Right hindlimb (tissue), 1 donor: ENCODE measurements at regions not wholly inside any gene's neighbourhood (a gene's known extent, or its start where the extent isn't known, plus 50 kb on each side); places are given as distances from the start of the nearest gene placed in this dataset.
"Not testable (repeated sequence)": the region's sequence is repeated elsewhere in the genome, so short reads cannot be mapped to it uniquely, and the experiment has no call there.

Experiments
- DNase-seq: peaks from one replicate; pipeline ENCODE4 v3.0.0-alpha.2; 2018

DNA sequence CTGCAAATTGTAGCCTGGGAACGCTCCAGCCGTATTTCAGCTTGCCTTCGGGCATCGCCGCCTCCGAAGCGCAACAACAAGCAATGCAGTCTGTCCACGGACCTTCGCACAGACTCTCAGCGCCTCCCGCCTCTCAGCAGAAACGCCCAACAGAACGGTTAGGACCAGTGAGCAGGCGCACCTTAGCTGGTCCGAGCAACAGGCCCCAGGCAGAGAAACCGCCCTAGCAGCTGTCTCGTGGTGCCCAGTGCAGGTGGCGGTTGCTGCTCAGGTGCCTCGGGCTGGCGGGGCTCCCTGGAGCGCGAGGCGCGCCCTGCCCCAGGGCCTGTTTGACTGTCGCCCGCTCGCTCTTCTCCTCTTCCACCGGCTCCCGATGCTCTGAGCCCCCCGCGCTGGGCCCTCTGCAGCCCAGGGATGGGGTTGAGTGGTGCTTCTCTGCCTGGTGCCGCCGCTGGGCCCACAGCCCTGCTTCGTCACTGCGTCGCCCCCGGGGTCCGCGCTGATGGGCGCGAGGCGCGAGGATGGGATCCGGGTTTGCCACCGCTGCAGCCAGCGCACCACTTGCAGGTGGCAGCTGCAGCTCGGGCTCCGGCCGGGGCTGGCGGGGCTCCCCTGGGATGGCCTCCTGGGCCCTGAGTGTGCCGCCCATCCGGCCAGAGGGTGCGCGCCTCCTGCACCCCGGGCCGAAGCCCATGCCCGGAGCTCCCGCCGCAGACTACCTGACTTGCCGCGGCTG is 268.4 kb upstream of the FRG2C start:
- DNase-seq = no peak

DNA sequence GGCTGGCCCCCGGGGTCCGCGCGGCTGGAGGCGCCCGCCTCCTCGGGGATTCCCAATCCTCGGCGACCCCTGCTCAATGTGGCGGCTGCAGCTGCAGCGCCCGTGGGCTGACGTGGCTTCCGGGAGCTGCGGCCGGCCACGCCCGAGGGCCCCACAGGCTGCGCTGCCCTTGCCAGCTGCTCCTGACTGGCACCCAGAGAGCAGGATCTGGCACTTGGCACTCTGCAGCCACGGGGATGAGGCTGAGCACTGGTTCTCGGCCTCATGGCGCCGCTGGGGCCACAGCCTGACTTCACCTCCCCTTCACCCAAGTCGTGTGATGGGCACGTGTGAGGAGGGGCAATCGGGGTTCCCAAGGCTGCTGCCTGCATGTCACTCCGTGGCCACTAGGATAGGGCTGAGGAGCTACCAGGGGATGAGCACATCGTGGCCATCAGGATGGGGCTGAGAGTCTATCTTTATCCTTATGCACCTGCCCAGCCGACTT is 267.8 kb upstream of the FRG2C start:
- DNase-seq = peak; percentile 33

DNA sequence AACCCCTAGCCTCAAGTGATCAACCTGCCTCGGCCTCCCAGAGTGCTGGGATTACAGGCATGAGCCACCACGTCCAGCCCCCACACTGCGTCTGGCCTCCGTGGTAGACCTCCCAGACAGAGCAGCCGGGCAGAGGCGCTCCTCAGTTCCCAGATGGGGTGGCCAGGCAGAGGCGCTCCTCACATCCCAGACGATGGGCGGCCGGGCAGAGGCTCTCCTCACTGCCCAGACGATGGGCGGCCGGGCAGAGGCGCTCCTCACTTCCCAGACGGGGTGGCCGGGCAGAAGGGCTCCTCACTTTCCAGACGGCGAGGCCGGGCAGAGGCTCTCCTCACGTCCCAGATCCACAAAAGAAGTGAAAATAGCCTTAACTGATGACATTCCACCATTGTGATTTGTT is 266.6 kb upstream of the FRG2C start:
- not testable (repeated sequence) for DNase-seq

DNA sequence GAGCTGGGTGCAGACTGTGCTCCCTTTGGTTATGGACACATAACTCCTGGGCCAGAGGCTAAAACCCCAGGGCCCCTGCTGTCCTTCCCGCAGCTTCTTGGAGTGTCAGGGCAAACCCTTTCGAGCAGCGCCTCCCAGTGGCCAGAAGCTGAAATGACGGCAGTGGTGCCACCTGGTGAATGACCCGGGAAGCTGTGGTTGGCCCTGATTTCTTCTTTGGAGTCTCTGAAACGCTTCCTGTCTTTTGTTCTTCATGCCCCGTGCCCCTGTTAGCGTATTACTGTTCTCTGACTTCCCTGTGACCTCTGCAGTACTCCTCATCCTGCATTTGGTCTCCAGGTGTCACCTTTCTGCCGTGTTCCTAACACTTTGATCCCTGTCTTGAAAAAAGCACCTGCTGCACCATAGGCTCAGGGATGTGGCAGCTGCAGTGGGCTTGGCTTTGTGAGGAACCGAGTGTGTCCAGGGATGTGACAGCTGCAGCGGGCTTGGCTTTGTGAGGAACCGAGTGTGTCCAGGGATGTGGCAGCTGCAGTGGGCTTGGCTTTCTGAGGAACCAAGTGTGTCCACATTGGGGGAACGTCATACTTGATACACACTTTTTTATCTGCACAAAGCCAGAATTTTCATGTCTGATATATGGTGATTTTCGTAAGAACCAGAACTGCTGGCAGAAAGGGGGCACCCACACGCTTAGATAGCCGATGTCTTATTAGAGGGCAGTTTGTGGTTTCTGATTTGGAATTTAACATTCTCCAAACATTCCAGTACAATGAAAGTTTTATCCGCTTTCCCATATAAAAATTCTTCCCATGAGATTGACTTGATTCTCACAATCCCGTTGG is 241.8 kb upstream of the FRG2C start:
- peak; percentile 66 for DNase-seq

DNA sequence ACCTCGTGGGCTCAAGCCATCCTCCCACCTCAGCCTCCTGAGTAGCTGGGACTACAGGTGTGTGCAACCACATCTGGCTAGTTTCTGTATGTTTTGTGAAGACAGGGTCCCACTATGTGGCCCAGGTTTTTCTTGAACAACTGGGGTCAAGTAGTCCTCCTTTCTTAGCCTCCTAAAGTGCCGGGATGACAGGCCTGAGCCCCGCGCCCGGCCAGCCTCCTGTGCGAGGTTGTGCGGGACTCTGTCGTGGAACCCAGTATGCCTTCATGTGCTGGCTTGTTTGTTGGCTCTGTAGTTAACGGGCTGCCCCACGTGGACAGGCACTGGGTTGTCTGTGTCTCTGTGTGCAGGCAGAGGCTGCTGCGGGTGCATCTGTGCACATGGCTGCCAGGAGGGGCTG is 238.7 kb upstream of the FRG2C start:
- not testable (repeated sequence) for DNase-seq

DNA sequence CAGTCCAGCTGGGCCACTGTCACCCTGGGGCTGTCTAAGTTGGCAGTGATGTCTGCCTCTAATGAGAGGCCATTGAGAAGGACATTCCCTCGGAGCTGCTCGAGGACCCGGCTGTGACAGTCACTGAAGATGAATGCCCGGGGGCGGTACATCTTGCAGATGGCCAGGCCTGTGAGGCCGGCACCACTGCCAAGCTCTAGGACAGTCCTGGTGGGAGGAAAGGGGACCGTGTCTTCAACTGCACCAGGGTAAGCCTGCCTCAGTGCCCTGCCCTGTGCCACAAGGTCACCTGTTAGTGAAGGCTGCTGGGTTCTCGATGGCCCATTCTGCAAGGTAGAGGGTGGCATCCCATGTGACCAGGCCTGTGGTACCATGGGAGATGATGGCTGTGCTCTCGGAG is 236.6 kb upstream of the FRG2C start:
- not testable (repeated sequence) for DNase-seq

DNA sequence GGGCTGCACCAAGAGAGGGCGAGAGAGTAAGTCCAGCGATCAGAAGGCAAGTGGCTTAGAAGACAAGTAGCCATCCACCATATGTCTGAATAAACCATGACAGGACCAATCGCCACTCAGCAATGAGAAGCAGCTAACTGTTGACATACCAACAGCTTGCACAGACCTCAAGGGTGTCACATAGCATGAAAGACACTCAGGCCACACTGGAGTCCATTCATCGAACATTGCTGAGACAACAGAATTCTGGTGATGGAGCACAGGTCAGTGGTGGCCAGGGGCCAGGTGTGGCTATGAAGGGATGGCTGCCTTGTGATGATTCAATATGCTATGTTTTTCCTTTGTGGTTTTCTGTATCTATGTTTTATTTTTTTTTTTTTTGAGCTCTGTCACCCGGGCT is 236.2 kb upstream of the FRG2C start:
- not testable (repeated sequence) for DNase-seq

DNA sequence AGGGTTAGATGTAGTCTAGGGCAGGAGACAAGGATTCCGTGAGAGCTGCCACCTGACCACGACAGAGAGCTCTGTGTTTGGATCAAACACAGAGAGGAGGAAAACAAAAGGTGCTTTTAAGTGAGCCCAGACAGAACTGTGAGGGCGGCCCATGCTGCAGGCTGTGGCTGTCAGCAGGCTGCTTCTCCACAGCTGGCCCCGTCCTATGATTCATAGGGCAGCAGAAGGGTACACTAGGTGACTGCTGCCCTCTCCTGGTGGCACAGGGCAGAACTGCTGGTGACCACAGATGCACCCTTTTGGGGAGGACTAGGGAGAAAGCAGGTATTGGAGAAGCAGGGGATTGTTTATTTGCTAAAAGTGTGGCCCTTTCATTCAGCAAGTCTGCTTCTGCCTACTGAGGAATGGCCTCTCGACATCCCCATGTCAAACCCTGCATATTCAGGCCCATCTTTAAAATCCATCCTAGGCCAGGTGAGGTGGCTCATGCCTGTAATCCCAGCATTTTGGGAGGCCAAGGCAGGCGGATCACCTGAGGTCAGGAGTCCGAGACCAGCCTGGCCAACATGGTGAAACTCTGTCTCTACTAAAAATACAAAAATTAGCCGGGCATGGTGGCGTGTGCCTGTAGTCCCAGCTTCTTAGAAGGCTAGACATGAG is 234.4 kb upstream of the FRG2C start:
- peak; percentile 79 for DNase-seq

DNA sequence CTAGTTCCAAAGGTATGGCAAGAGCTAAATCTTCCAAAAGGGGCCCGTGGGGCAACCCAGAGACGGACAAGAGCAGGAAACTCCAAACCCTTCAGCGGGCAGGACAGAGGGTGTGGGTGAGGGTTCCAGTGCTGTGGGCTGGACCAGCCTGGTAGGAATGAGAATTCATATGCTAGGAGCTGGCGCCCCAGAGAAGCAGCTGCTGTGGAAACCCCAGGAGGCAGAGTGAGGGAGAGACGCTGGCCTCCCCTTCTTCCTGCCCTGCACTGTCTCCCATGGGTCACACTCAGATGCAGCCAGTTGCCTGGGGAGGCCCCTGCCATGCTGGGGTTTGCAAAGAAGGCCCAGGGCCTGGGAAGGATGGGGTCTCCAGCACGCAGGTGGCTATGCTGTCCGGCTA is 233.7 kb upstream of the FRG2C start:
- DNase-seq = not testable (repeated sequence)

DNA sequence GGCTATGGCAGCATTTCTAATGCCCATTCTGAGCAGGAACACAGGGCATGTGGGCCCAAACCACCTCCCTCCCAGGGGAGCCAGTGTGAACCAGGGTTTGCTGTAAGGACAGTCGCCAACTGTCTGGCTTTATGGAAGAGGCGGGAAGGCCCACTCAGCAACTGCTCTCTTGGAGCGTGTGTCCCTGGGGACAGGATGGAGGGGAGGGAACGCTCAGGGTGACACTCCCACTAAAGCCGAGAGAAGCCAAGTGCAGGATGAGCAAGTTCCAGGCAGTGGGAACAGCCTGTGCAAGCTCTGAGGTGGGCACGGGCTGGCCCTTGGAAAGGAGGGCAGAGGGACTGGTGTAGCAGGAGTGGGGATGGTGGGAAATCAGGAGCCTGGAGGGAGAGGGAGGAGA is 233.0 kb upstream of the FRG2C start:
- DNase-seq = not testable (repeated sequence)

DNA sequence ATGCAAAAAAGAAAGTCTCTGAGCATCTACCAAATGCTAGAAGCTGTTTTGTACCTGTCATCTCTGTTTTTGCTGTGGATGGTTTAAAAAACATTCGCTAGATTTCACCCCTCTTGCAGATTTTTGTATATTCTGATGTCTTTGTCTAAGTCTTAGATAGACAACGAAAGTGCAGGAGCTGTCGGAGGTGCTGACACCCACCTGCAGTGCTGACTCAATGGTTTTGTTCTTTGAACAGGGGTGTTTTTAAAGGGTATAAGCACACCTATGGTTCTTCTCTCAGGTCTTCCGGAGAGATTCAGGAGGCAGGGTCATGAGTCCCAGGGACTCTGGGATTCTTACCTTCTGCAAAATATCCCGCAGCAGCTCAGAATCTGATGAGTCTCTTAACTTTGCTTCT is 231.7 kb upstream of the FRG2C start:
- DNase-seq = not testable (repeated sequence)

DNA sequence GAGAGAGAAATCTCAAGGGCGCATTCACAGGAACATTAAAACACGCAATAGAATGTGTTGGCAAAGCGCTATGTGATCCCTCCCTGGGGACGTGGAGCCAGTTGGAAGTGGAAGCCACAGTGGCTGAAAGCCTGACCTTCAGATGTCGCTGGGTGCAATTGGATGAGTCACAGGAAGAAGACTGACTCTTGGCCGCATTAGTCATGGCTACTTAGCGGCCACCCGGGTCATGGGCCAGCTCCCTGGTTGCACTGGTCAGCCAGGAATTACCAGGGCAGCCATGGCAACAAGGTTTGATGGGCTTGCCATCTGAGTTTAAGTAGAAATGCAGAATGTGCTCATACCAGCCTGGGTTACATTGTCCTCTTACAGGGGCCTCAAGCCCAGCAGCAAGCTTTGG is 231.2 kb upstream of the FRG2C start:
- peak; percentile 53 for DNase-seq

DNA sequence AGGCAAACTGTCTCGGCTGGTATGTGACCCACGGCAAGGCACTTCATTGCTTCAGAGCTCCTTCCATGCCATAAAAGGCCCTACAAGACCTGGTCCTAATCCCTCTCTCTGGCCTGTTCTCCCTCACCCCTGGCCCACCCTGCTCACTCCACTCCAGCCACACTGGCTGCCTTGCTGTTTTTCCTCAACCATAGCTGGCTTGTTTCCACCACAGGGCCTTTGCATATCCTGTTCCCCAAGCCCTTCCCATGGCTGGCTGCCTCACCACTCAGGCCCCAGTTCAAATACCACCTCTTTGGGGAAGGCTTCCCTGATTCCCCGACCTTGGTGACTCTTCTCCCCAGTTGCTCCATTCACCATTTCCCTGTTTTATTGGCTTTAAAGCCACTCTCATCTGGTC is 230.8 kb upstream of the FRG2C start:
- DNase-seq = not testable (repeated sequence)

DNA sequence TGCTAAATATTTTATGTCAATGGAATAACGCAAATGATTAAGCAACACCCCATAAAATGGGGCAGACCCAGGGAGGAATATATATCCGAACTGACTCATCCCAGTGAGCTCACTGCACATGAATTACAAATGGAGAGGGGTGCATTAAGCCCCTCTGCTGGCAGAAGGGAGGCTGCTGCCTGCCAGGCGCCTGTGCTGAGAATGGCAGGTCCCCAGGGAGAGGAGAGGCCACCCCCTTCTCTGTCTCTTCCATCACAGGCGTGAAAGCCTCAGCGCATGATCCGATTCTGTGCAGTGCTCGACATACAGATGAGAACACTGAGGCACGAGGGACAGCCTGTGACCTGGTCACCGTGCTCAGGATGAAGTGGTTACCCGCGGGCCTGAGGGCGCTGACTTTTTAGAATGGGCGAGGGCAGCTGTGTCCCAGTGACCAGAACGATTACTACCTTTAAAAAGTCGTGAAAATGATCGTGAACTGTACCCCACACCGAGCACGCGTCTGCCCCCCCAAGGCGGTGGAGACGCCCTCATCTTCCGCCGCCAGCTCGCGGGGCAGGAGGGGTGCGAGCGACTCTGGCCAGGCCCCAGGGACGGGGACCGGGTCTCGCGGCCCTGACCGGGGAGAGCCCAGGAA is 229.7 kb upstream of the FRG2C start:
- DNase-seq = peak; percentile 54

DNA sequence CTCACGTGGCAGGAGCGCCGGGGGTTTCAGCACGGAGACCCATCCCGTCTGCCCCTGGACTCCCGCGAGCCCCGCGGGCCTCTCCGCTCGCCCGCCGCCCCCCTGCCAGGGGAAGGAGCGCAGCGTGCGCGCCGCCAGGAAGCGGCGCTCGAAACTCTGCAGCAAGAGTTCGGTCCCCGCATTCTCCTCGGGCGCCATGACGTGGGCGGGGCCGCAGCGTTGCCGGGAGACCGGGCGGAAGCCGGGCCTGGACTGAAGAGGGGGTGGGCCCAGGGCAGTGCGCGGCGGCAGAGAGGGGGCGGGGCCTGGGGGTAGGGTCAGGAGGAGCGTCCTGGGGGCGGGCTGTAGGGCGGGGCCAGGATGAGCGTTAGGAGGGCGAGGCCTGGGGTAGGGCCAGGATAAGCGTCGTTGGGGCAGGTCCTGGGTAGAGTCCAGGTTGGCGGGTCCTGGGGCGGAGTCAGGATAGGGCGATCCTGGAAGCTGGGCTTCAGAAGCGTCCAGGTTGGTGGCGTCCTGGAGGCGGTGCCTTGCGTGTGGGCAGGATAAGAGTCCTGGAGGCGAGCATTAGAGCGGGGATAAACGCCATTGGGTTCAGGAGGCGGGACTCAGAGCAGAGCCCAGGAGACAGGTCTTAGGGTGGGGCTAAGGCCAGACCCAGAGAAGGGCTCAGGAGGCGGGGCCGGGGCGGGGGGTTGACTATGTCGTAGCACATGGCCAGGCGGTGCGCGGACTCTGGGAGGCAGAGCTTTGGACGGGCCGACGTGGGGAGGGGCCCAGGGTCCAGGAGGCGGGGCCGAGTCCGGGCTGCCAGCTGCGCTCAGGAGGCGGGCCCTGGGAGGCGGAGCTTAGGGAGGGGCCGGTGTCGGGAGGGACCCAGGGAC is 229.0 kb upstream of the FRG2C start:
- peak; percentile 99 for DNase-seq

DNA sequence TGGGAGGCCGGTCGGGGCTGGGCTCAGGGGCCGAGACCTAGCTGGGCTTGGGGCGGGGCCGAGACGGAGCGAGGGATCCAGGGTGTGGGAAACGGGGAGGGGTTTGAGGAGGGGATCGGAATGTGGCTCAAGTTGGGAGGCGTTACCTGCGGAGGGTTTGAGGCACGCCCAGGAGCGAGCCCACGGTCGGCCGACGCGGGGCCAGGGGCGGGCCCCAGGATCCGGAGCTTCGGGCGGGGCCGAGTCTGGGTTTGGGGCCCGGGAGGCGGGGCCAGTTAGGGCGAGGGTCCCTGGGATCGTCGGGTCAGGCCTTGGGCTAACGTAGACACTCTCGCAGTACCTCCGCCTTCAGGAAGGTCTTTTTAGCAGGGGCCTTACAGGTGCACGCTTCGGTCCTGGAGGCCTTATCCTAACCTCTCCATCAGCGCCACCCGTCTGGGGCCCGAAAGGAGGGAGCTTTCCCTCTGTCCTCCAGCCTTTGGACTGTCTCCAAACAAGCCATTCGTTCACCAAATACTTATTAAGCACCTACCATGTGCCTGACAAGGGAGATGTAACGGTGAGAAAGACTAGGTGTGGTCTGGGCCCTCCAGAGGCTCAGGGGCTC is 228.2 kb upstream of the FRG2C start:
- DNase-seq = not testable (repeated sequence)

DNA sequence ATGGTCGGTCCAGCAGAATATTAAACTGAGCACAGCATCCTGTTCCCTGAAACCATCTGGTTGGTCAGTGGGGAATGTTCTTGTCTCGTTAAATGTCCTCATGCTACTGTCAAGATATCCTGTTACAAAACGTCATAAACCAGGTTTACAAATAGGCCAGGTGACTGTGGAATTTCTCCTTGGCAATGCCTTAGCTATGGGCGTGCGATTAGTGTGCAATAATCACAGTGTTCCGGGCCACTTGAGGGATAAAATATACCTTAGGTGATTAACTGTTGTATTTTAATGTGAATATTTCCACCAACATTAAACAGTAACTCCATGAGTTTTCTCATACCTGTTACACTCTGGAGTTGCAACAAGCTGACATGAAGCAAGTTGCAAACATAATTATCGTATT is 223.1 kb upstream of the FRG2C start:
- not testable (repeated sequence) for DNase-seq

DNA sequence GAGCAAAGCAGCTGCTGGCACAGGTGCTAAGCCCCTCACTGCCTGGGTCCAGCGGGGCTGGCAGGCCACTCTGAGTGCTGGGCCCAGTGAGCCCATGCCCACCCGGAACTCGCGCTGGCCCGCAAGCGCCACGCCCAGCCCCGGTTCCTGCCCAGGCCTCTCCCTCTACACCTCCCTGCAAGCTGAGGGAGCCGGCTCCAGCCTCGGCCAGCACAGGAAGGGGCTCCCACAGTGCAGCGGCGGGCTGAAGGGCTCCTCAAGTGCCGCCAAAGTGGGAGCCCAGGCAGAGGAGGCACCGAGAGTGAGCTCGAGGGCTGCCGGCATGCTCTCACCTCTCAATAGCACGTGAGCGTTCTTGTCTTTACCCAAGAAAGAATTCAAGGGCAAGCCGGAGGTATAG is 219.5 kb upstream of the FRG2C start:
- not testable (repeated sequence) for DNase-seq

DNA sequence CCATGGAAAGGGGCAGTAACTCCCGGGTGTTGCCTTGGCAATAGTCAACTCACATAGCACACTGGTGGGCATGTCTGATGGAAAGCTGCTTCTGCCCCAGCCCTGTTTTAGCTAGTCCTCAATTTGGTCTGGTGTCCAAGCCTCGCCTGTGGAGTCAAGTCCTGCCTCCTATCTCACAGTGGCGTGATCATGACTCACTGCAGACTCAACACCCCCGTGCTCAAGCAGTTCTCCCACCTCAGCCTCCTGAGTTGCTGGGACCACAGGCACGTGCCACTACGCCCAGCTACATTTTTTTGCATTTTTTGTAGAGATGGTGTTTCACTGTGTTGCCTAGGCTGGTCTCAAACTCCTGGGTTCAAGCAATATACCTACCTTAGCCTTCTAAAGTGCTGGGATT is 218.9 kb upstream of the FRG2C start:
- not testable (repeated sequence) for DNase-seq

DNA sequence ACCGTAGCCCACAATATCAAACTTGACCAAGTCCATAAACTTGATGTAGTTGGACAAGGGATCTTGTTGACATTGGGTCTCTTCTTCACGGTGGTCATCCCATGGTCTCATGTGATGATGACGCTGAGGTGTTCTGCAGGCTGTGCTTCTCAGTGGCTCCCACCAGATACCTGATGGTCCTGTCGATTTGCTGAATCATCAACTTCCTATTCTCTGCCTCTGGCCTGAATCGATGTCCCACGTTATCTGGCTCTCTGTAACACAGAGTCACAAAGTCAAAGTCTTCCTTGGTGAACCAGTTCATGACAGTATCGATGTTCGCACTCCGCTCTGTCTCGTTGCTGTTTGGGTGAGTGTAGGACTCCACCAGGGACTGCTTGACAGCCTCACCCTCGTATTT is 217.2 kb upstream of the FRG2C start:
- DNase-seq = not testable (repeated sequence)

DNA sequence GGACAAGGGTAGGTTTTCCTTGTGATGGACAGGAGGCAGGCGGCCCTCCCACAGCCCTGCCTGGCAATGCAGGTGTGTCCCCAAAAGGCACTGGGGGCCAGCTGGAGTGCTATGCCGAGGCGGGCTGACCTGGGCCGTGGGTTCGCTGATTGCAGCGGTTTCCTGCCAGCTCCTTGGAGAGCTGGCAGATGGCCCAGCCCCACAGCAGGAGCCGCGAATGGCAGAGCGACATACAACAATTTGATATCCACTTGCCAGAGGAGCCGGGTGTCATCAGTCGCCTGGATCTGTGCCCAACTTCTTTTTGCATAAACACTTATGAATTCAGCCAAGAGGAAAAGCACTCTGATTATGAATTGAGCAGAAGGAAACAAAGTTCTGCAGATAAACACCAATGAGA is 210.8 kb upstream of the FRG2C start:
- not testable (repeated sequence) for DNase-seq
